ENCODE measurements at regions not wholly inside any gene's neighbourhood (a gene's known extent, or its start where the extent isn't known, plus 50 kb on each side); places are given as distances from the start of the nearest gene placed in this dataset.
"Not testable (repeated sequence)": the region's sequence is repeated elsewhere in the genome, so short reads cannot be mapped to it uniquely, and the experiment has no call there.

DNA sequence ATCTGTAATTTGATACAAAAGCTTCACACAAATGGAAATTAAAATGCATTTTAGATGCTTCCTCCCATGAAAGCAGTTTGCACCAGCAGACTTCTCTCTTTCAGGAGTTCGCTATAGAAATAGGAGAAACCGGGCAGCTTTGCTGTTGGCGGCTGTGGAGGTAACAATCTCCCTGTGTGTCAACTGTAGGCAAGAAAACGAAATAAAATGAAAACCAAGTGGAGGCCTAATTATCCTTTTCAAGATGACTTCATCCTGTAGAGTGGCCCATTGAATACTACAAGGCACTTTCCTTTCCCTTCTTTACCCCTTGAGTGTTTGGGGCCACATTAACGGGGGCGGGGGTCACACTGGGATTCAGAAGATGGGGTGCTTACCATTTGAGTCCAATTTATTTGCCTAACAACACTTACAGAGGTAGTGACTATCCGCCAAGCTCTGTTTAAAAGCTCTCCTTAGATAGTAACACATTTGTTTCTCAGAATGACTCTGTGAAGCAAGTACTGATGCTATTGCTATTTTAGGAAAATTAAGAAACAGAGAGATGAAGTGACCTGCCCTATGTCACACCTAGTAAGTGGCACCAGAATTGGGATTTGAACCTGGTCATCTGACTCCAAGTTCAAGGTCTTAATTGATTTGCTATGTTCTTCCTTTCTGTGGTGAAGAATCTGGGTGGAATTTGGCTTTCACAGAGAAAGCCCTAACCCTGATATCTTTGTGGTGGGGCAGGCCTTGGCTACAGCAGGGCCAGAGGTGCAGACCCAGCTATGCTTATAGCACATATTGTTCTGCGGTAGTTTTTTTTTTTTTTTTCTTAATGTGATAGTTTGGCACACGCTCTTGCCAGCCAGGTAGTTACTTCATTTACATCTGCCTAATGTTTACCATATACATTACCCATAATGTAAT, 125.5 kb upstream of the MPHOSPH6 start:
- no peak for DNase-seq

DNA sequence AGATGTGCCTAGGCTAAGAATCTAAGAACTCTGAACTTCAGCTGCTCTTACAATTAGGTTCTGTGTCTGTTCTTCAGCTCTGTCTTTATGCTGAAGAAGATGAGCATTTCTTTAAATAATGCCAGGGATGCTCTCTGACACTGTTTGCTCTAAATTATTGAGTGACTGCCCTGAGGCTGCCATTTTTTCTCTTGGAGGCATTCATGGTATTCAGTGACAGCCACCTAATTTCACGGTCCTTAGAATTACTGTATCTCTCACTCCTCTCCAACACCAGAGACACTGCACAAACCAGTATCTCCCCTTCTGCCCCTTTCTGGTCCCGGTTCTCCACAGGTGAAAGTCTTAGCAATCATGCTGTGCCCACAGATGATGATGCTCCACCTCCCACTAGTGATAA, 123.6 kb upstream of the MPHOSPH6 start:
- DNase-seq: no peak

DNA sequence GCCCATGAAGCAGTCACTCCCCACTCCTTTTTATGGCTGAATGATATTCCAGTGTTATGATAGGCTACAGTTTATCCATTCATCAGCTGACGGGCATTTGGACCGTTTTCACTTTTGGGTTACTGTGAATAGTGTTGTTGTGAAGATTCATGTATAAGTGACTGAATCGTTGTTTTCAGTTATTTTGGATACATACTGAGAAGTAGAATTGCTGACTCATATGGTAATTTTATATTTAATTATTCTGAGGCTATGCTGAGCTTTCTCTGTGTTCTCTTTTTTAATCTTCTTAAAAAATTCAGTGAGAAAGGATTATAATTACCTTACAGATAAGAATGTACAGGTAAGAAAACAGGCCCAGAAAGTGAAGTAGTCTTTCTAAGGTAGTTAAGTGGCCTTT, 117.9 kb upstream of the MPHOSPH6 start:
- DNase-seq: no peak

DNA sequence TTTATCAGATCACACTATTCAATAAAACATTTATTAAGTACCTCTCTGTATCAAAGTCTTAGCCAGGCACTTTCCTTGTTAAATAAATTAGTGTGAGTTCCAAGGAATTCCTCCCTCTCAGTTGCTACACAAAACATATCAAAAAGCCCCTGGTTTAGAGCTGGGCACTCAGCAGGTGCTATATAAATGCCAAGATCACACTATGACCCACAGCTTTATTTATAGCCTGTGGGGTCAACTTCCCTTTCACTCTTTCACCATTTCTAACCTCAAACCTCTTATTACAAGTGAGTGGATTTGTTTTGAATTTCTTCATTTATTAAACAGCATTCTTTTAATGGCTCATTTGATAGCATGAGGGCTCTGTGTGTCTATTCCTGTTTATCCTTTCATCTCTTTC, 112.6 kb upstream of the MPHOSPH6 start:
- no peak for DNase-seq

DNA sequence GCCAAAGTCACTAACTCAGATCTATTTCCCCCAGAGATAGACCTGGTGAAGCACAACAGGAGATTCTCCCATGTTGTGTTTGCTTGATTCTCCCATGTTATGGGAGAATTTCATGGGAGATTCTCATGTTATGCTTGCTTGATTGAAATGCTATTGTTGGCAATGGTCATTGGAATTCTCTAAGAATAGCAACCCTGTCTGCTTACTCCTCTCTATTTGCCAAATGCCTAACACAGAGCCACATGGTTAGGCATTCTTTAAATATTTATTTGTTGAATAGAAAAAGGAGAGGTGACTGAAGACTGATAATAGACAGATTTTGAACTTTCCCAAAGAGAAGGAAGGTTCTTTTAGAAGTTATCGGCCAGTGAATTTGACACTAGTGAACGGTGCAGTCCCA, 111.5 kb upstream of the MPHOSPH6 start:
- no peak for DNase-seq

DNA sequence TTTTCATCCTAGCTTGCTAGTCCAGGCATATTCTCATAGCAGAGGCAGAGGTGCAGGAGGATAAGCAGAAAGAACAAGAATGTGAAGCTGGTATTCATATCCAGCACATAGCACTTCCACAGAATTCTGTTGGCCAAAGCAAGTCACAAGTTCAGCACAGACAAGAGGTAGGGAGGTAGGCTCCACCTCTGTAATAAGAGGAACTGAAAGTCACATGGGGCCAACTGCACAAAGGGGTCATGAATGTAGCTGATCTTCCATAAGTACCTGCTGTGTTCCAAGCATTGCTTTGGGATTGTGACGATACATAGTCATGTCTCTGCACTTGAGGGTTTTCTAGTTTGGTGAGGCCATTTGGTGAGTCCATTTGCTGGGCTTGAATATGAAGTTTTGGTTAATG, 110.8 kb upstream of the MPHOSPH6 start:
- DNase-seq: no peak

DNA sequence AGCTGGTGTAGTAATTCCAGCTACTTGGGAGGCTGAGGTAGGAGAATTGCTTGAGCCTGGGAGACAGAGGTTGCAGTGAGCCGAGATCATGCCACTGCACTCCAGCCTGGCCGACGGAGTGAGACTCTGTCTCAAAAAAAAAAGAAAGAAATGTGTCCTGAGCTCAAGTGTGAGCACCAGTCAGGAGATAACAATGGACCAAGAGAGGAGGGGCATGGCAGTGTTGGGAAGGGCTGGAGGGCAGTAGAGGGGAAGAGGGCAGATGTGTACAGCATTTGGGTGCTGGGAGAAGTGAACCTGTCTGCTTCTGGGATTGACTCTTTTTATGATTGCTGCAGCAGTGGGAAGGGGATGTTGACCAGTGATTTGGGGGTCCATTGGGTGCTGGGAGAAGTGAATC, 105.3 kb upstream of the MPHOSPH6 start:
- not testable (repeated sequence) for DNase-seq

DNA sequence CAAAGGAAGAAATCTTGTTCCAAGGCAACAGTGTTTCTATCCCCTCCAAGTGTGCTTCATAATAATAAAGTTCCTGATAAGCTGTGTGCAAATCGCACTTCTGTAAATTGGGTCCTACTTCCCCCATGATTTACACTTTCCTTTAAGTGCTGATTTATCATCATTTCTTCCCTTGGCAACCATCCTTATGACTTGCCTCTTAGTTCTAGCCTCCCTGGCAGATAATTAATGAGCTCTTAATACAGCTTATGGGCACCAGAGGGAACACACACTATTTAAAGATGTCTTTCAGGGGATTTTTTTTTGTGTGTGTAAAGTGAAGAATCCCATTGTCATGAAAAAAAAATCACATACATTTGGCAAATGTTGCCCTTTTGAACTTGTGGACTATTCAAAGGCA, 101.6 kb upstream of the MPHOSPH6 start:
- DNase-seq: no peak

DNA sequence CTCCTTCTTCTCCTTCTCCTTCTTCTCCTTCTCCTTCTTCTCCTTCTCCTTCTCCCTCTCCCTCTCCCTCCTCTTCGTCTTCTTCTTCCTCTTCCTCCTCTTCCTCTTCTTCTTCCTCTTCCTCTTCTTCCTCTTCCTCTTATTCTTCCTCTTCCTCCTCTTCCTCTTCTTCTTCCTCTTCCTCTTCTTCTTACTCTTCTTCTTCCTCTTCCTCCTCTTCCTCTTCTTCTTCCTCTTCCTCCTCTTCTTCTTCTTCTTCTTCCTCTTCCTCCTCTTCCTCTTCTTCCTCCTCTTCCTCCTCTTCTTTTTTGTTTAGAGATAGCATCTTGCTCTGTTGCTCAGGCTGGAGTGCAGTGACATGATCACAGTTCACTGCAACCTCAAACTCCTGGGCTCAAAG, 97.7 kb upstream of the MPHOSPH6 start:
- DNase-seq: not testable (repeated sequence)

DNA sequence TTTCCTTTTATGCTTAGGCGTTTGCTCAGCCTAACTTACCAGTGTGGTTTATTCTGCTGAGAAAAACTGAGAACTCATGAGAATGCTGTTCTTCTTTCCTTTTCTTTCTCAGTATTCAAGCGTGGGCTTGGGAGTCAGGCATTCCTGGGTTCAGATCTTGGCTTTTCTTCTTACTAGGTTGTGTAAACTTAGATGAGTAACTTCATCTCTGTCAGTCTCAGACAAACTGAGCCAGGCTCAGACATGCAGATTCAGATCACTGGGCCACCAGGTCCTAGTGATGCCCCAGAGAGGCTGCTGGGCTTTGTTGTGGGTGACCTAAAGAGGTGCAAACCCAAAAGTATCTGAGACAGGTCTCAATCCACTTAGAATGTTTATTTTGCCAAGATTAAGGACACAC, 95.8 kb upstream of the MPHOSPH6 start:
- DNase-seq: no peak

DNA sequence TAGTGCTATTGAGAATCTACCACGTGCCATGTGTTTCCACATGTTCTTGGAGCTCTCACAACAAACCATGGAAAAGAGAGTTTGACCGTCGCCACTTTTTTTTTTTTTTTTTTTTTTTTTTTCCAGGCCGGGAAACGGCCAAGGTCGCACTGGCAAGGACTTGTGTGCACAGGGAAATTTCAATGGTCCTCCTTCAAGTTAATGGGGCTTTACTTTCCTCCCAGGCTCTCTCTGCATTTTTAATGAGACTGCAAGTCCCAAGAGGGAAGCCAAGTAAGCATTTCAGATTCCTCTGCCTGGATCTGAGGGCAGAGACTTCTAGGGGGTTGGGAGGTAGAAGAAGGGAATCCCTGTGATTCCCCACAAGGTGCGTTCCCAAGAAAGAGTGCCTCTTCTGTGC, 94.7 kb upstream of the MPHOSPH6 start:
- DNase-seq: no peak

DNA sequence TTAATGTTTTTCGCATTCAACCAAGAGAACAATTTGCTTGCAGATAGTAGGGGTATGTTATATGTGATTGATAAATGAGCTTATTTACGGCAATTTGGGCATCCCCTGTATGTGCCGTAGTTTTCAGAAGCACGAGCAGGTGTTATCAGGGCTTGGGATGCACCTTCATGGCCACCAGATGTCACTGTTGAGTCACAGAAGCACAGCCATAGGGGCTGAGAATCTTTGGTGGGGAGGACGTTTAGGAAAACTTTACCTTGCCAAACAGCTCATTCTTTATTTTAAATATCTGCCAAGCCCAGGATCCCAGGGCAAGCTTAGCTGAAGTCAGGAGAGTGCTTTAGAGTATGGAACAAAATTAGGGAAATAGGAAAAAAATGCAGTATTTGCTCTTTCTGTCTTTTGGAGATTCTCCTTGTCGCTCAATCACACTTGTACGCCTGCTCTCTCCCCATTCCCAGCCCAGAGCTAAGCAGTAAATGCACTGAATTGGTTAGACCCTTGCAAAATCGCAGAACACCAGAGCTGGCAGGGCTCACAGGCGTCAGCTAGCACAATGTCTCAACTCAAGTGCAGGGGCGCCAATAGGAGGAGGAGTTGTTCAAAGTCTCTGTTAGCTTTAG, 93.6 kb upstream of the MPHOSPH6 start:
- peak in 3 of 4 experiments; percentile 4 to 10 (median 10) for DNase-seq

DNA sequence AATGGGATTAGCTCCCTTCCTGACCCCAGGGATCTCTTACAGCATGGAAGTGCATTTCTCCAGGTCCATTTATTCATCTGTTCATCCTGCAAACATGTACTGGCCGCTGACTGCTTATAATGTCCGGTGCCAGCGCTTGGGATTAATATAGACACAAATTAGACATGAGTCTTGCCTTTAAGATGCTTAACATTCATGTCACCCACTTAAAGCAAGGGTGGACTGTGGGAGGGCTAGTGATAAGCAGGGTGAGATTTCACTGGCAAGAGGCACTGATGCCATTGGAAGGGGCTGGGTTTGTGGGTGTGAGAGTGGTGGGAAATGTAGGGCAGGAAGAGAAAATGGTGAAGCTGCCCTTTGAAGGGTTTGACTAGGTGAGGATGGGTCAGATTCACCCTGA, 92.2 kb upstream of the MPHOSPH6 start:
- DNase-seq: no peak

DNA sequence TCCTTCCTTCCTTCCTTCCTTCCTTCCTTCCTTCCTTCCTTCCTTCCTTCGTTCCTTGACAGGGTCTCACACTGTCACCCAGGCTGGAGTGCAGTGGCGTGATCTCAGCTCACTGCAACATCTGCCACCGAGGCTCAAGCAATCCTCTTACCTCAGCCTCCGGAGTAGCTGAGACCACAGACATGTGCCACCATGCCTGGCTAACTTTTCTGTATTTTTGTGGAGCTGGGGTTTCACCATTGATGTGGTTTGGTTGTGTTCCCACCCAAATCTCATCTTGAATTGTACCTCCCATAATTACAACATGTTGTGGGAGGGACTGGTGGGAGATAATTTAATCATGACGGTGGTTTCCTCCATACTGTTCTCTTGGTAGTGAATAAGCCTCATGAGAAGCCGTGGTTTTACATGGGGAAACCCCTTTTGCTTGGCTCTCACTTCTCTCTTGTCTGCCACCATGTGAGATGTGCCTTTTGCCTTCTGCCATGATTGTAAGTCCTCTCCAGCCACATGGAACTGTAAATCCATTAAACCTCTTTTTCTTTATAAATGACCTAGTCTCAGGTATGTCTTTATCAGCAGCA, 90.3 kb upstream of the MPHOSPH6 start:
- no peak for DNase-seq

DNA sequence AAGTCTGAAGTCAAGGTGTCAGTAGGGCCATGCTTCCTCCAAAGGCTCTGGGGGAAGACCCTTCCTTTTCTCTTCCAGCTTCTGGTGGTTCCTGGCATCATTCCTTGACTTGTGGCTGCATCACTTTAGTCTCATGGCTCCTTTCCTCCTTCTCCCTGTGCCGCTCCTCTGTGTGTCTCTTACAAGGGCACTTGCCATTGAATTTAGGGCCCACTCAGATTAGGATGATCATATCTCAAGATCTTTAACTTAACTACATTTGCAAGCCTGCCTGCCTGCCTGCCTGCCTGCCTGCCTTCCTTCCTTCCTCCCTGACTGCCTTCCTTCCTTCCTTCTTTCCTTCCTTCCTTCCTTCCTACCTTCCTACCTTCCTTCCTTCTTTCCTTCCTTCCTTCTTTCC, 89.7 kb upstream of the MPHOSPH6 start:
- DNase-seq: no peak

DNA sequence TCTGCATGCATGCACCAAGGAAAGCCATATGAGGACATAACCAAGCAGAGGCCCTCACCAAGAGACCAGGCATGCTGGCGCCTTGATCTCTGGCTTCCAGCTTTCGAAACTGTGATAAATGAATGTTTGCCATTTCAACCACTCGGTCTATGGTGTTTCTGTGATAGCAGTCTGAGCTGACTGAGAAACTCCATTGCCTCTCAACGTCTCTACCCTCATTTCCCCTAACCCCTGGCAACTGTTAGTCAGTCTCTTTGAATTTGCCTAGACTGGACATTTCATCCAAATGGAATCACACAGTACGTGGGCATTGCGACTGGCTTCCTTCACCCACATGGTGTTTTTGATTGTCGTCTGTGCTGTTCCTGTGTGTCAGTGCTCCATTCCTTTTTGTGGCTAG, 88.0 kb upstream of the MPHOSPH6 start:
- no peak for DNase-seq

DNA sequence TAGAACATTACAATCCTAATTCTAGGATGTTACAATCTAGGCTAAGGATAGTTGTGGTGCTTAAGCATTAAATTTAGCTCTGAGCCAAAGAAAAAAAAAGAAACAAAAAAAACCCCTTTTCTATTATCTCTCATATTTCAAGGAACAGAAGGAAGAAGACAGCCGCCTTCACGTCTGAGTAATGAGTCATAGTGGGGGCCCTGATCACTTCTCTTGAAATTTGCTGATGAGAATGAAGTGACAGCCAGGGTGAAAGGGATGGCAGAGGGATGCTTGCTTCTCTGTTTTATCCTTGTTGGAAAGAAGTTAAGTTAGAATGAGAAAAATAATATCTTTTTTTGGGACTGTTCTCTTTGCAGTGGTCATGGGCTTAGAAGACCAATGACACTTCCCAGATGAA, 82.6 kb upstream of the MPHOSPH6 start:
- no peak for DNase-seq

DNA sequence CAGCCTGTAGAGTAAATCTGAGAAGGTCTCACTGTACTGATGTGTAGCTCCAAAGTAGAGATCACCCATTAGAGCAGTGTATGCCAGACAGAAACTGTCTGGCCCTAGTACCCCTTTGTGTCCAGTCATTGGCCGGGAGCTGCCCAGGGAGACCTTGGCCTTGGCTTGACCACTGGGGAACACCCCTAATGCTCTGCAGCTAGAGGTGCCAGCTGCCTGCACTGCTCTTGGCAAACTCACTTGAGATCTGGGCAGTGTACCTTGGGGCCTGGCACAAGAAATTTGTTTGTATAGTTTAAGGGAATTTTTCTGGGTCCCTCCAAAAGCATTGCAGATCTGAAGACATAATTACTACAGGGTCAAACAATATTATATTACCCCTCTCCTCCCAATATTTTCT, 78.7 kb upstream of the MPHOSPH6 start:
- no peak for DNase-seq

DNA sequence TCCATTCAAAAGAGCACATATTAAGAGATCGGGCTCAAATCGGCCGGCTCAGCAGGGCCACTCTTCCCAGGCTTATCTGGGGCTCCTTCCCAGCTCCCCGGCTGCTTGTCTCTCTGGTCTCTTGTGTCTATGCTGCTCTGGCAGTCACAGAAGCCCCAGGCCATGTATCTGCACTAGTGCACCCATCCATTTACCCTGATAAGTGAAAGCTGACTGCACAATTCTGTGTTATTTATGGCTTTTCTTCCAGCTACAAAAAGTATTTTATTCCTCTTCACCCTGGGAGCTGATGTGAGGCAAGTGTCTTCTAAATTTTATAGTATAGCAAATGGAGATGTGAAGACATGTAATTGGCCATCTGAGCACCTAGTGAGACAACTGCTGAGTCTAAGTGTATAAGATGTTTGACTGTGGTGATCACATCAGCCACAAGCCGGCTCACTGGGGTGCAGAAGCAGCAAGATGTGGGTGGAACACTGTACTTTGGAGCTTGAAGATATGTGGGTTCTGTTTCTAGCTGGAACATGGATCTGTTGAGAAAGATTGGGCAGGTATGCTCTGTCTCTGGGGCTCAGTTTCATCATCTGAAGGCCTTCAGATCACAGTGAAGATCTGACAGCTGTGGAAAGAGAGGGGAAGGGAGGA, 78.1 kb upstream of the MPHOSPH6 start:
- DNase-seq: no peak

DNA sequence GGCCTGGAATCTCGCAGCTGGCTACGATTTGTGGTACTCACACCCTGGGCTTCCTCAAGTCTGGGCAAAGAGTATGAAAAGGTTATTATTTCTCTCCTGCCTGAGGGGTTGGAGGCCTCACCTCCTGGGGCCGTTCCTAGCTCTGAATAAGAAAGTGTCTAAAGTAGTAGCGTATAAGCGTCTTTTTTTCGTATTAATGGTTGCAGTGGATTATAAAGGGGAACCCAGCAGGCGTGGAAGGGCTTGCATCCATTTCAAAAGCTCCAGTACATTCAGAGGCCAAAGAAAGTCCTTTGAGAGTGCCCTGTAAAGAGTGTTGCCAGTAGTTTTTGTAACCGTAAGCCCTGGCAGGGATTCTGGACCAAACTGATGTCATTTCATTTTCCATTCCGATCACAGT, 72.2 kb upstream of the MPHOSPH6 start:
- DNase-seq: no peak

DNA sequence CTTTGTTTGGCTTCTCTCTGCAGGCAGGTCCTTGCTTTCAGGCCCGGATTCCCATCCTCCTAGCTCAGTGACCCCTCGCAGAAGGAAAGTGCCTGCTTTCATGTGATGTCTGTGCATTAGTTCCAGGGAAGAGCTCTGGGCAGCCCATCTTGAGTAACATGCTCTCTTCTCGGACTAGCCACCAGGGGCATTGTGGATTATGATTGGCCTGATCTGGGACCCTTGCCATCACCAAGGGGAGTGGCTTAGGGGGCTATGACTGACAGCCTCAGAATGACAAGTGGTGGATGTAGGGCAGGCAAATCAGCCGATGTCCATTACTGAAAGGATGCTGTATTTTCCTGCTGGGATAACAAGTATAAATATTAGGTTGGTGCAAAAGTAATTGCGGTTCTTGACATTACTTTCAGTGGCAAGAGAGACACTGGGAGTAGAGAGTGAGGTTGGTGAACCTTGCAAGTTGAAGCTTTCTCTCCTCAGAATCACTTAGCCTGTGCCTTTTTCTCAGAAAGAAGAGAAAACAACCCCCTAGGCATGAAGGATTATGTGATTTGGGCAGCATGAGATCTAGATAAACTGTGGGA, 71.5 kb upstream of the MPHOSPH6 start:
- DNase-seq: no peak

DNA sequence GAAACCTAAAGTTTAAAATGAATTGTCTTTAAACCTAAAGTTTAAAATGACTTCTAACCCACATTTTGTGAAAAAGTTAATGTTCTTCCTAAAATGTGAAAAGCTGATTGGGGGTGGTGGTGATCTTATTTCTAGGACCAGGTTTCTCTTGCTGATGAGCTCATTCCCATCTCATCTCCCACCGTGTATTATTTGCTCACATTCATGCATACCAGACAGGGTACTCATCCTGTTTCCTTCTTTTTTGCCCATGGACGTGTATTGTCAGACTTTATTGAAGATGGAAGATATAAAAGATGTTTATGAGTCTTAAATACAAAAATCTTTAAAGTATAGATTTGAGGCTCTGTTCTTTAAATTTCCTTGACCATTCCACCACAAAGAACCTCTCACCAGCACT, 70.1 kb upstream of the MPHOSPH6 start:
- no peak for DNase-seq

DNA sequence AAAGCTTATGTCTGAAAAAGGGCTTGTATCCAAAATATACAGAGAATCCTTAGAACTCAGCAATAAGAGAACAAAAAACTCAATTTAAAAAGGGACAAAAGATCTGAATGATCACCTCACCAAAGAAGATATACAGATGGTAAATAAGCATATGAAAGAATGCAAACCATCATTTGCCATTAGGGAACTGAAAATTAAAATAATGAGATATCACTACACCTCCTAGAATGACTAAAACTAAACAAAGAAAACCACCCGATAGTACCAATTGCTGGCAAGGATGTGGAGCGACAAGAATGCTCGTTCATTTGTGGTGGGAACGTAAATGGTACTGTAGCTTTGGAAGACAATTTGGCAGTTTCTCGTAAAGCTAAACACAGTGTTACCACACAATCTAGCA, 66.9 kb upstream of the MPHOSPH6 start:
- no peak for DNase-seq

All from activated CD4-positive, CD25-positive, alpha-beta regulatory T cell (primary cell).